ENCODE measurements at regions not wholly inside any gene's neighbourhood (a gene's known extent, or its start where the extent isn't known, plus 50 kb on each side); places are given as distances from the start of the nearest gene placed in this dataset.

DNA sequence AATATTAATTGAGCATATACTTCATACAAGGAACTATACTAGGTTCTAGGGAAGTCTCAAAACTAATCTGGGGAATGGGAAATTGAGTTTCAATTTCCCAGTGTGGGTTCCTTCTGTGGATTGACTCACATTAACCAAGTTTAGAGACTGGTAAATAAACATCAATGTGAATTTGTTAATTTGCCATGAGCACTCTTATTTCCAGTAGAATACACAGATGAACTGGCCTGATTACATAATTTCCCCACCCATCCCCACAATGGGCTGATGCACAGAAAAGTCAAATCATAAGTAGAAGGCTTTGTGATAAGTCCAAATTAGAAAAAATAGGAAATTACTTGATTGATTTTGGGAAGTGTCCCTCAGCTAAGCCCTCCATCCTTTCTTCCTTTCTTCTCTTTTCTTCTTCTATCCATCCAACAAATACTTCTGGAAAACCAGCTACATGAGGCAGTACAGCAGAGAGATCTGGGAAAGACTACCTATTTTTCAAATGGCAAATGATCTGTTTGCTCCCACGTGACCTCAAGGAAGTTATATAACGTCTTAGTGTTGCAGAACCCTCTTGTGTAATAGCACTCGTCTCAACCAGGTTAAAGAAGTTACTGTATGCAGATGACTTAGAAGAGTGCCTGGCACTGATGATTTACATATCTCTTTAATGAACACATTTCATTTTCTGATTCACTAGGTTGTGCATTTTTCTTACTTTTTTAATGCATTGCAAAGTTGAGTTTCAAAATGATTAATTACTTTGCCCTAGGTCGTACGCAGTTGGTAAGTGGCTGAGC lies 312.3 kb downstream of the SV2B start:
- intact Hi-C loops (cut with micrococcal nuclease): no loop called here
- H3K27ac ChIP-seq (ENCODE audit: extremely low read depth, low read depth, low read length): no peak overlapping the region
- H3K9me3 ChIP-seq (replicated peaks; ENCODE audit: control insufficient read depth, insufficient read depth, low read depth, low read length): no peaks in the 10 kb centered on the region
- H4K20me1 ChIP-seq (replicated peaks; ENCODE audit: control insufficient read depth, insufficient read depth, low read length): no peaks in the 10 kb centered on the region
- H3K4me3 ChIP-seq: no peak overlapping the region
- H3K79me2 ChIP-seq (ENCODE audit: control insufficient read depth, insufficient read depth, low read length): no peaks in the 10 kb centered on the region
- TF ChIP-seq SRSF7 (optimal IDR thresholded peaks at IDR 0.05; ENCODE audit: low read depth, low read length) (no peak), ZNF311 (CRISPR knock-in tag; IDR thresholded peaks at IDR 0.05) (no peak), MTA3 (IDR thresholded peaks at IDR 0.05; ENCODE audit: borderline replicate concordance) (no peak), CEBPG (CRISPR knock-in tag; IDR thresholded peaks at IDR 0.05) (no peak), CEBPG (tag; conservative IDR thresholded peaks at IDR 0.05 in 1 of 2, IDR thresholded peaks at IDR 0.05 in 1 of 2) (peak in 1 of 2 experiments; percentile 9; a peak in 1 of 4 replicates), ZFX (CRISPR knock-in tag; IDR thresholded peaks at IDR 0.05) (no peak), CBFB (CRISPR knock-in tag; IDR thresholded peaks at IDR 0.05) (no peak), TAF1 (IDR thresholded peaks at IDR 0.05; ENCODE audit: control insufficient read depth, extremely low read depth, insufficient read depth, low read length, severe bottlenecking) (no peak), CBX8 (IDR thresholded peaks at IDR 0.05; ENCODE audit: borderline replicate concordance, extremely low read depth, low read depth, low read length, poor library complexity, severe bottlenecking) (no peak), FOXJ3 (CRISPR knock-in tag; IDR thresholded peaks at IDR 0.05) (no peak), POLR2AphosphoS5 (IDR thresholded peaks at IDR 0.05; ENCODE audit: control insufficient read depth, insufficient read depth, low read depth, low read length) (no peak)
- TF ChIP-seq, protein P1, sequence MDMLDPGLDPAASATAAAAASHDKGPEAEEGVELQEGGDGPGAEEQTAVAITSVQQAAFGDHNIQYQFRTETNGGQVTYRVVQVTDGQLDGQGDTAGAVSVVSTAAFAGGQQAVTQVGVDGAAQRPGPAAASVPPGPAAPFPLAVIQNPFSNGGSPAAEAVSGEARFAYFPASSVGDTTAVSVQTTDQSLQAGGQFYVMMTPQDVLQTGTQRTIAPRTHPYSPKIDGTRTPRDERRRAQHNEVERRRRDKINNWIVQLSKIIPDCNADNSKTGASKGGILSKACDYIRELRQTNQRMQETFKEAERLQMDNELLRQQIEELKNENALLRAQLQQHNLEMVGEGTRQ (CRISPR knock-in tag; IDR thresholded peaks at IDR 0.05): 0 out of 2 replicates have a peak, but pooled peaks have one; percentile 5
- TF ChIP-seq, protein P2, sequence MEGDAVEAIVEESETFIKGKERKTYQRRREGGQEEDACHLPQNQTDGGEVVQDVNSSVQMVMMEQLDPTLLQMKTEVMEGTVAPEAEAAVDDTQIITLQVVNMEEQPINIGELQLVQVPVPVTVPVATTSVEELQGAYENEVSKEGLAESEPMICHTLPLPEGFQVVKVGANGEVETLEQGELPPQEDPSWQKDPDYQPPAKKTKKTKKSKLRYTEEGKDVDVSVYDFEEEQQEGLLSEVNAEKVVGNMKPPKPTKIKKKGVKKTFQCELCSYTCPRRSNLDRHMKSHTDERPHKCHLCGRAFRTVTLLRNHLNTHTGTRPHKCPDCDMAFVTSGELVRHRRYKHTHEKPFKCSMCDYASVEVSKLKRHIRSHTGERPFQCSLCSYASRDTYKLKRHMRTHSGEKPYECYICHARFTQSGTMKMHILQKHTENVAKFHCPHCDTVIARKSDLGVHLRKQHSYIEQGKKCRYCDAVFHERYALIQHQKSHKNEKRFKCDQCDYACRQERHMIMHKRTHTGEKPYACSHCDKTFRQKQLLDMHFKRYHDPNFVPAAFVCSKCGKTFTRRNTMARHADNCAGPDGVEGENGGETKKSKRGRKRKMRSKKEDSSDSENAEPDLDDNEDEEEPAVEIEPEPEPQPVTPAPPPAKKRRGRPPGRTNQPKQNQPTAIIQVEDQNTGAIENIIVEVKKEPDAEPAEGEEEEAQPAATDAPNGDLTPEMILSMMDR (IDR thresholded peaks at IDR 0.05 in 2 of 3, conservative IDR thresholded peaks at IDR 0.05 in 1 of 3; ENCODE audit: insufficient read depth in 2 of 3, low read depth in 1 of 3, low read length in 3 of 3): no peak
- TF ChIP-seq, protein P3, sequence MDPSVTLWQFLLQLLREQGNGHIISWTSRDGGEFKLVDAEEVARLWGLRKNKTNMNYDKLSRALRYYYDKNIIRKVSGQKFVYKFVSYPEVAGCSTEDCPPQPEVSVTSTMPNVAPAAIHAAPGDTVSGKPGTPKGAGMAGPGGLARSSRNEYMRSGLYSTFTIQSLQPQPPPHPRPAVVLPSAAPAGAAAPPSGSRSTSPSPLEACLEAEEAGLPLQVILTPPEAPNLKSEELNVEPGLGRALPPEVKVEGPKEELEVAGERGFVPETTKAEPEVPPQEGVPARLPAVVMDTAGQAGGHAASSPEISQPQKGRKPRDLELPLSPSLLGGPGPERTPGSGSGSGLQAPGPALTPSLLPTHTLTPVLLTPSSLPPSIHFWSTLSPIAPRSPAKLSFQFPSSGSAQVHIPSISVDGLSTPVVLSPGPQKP (CRISPR knock-in tag; IDR thresholded peaks at IDR 0.05): no peak
- TF ChIP-seq, protein P4, sequence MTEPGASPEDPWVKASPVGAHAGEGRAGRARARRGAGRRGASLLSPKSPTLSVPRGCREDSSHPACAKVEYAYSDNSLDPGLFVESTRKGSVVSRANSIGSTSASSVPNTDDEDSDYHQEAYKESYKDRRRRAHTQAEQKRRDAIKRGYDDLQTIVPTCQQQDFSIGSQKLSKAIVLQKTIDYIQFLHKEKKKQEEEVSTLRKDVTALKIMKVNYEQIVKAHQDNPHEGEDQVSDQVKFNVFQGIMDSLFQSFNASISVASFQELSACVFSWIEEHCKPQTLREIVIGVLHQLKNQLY (CRISPR knock-in tag; conservative IDR thresholded peaks at IDR 0.05): no peak
- ATAC-seq (no peak), DNase-seq (ENCODE audit: extremely low read depth in 1 of 4, low spot score in 3 of 4) (no peak), FAIRE-seq (no peak)
- H3K9ac ChIP-seq (ENCODE audit: insufficient read depth in 1 of 2, low read depth in 2 of 2, low read length in 2 of 2): no peak overlapping the region
- no peaks in the 10 kb centered on the region for H3K4me1 ChIP-seq (replicated peaks in 1 of 2; ENCODE audit: control insufficient read depth in 2 of 2, insufficient read depth in 2 of 2, low read length in 2 of 2)
- H3K4me2 ChIP-seq (ENCODE audit: insufficient read depth, low read length): no peak overlapping the region
- in situ Hi-C loops (cut with MboI): no loop called here
- H2AFZ ChIP-seq (ENCODE audit: low read depth, low read length): no peak overlapping the region
- 0% methylated on average over 5 of the region's 5 CpGs for WGBS (ENCODE audit: insufficient coverage, low coverage, missing lambda C conversion rate)
- peaks cover 0 to 3% of the 10 kb centered on the region in 2 experiments; a peak in 1 of 5 replicates for H3K27me3 ChIP-seq (ENCODE audit: control insufficient read depth in 2 of 2, insufficient read depth in 2 of 2, low read length in 2 of 2)
- ChIA-PET POLR2A (interaction anchor here (1.1 kb wide), 1 partner anchor 9 kb away, joined by 4 read pairs; no protein-coding TSS in a partner anchor), CTCF (ENCODE audit: low intra/inter-chr PET ratio) (no interaction called here)
- no peaks in the 10 kb centered on the region for H3K9me1 ChIP-seq (ENCODE audit: control insufficient read depth, insufficient read depth, low read length)
- BruUV-seq (replicated peaks): no TSS peak
- H3K36me3 ChIP-seq (ENCODE audit: control insufficient read depth, insufficient read depth, low read length): no peaks in the 10 kb centered on the region
